Suppressor macrophage treated with lipopolysaccharide for 4 hours (primary cell): ENCODE measurements at regions not wholly inside any gene's neighbourhood (a gene's known extent, or its start where the extent isn't known, plus 50 kb on each side); places are given as distances from the start of the nearest gene placed in this dataset.
"Not testable (repeated sequence)": the region's sequence is repeated elsewhere in the genome, so short reads cannot be mapped to it uniquely, and the experiment has no call there.

Source experiments
- DNase-seq: peaks from one replicate; pipeline ENCODE4 v3.0.0-alpha.2; 2020

DNA sequence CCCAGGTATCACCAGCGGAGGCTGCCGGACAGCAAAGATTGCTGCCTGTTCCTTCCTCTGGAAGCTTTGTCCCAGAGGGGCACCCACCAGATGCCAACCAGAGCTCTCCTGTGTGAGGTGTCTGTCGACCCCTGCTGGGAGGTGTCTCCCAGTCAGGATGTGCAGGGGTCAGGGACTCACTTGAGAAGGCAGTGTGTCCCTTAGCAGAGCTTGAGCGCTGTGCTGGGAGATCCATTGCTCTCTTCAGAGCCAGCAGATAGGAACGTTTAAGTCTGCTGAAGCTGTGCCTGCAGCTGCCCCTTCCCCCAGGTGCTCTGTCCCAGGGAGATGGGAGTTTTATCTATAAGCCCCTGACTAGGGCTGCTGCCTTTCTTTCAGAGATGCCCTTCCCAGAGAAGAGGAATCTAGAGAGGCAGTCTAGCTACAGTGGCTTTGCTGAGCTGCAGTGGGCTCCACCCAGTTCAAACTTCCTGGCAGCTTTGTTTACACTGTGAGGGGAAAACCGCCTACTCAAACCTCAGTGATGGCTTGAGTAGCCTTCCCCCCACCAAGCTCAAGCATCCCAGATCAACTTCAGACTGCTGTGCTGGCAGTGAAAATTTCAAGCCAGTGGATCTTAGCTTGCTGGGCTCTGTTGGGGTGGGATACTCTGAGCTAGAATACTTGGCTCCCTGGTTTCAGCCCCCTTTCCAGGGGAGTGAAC lies 253.7 kb downstream of the SPATA31A6 start:
- not testable (repeated sequence) for DNase-seq

- DNase-seq: not testable (repeated sequence)
These were observed 259.2 kb downstream of the SPATA31A6 start for GRCh38 chr9:42442680-42443079.

DNA sequence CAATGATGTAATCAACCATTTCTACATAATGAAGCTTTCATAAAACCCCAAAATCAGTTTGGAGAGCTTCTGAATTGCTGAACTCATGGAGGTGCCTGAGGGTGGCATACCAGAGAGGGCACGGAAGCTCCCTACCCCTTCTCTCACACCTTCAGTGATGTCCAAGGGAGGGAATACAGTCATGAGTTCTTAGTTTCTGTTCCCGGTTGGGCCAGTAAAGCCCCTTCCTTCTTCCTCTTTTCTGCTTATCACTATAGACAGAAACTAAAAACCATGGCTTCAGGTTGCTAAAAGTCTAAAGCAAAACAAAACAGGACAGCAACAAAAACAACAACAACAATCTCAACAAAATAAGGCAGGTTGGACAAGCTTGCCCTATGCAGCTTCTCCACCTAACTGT lies 260.0 kb downstream of the SPATA31A6 start:
- DNase-seq: not testable (repeated sequence)

- DNase-seq: not testable (repeated sequence)
These were observed 278.0 kb downstream of the SPATA31A6 start for GRCh38 chr9:42461436-42461835.

GRCh38 chr9:42461863-42462262 lies 278.4 kb downstream of the SPATA31A6 start:
- DNase-seq: not testable (repeated sequence)

GRCh38 chr9:42463981-42464380 lies 280.5 kb downstream of the SPATA31A6 start:
- DNase-seq: not testable (repeated sequence)

GRCh38 chr9:42470577-42470976 lies 287.1 kb downstream of the SPATA31A6 start:
- not testable (repeated sequence) for DNase-seq

DNA sequence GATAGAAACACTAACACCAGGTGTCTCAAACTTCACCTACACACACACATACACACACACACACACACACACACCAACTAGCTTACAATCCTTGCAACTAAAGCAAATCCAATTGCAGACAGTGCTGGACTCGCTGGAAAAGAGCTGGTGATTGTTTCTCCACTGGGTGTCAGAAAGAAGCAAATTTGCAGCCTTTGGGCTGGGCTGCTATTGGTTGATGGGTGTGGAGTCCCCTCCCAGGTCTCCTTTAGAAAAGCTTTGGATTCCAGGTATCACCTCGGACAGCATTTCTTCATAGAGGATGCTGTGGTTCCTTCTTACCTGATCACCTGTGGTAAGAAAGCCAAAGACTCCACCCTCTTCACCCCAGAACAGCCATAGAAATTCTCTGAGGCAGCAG lies 307.5 kb downstream of the SPATA31A6 start:
- DNase-seq: not testable (repeated sequence)

GRCh38 chr9:42502620-42503264 lies 319.3 kb downstream of the SPATA31A6 start:
- not testable (repeated sequence) for DNase-seq

DNA sequence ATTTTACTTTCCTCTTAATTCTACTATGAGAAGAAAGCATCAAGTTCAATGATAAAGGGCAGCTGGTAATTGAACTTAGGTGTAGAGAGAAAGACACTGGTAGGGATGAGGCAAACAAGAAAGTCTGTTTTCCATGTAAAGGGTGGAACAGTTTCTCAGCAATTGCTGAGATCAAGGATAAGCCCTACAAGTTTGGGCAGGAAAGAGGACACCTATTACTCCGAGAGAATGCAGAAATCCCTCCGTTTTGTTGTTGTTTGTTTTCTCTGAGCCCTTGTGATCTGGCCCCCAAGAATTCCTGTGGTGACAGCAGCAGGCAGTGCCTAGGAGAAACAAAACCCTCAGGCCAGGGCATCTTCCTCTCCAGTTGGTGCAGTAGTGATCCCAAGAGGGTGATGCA lies 324.7 kb downstream of the SPATA31A6 start:
- DNase-seq: not testable (repeated sequence)

DNA sequence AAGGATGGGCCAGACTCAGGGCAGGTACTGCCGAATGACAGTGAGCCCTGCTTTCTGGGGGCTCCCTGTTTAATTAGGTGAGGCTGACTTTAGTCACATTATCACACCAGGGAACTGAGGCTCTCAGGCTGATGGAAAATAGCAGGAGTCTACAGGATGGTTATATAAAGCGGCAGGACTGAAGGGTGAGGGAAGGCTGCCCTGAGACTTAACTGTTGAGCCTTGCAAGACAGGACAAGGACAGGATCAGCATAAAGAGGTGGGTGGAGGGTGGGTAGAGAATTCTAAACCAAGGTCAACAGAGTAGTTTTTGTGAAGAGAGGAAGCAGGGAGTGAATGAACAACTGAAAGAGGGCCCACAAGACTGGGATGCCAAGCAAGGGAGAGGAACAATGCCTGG lies 330.1 kb downstream of the SPATA31A6 start:
- DNase-seq: not testable (repeated sequence)

GRCh38 chr9:42534325-42534983 lies 351.0 kb downstream of the SPATA31A6 start:
- not testable (repeated sequence) for DNase-seq

- not testable (repeated sequence) for DNase-seq
These were observed 351.5 kb downstream of the SPATA31A6 start for GRCh38 chr9:42534984-42535325.

GRCh38 chr9:42550789-42551357 lies 367.4 kb downstream of the SPATA31A6 start:
- DNase-seq: not testable (repeated sequence)

GRCh38 chr9:42568530-42568929 lies 385.1 kb downstream of the SPATA31A6 start:
- not testable (repeated sequence) for DNase-seq

GRCh38 chr9:42568942-42569556 lies 385.6 kb downstream of the SPATA31A6 start:
- not testable (repeated sequence) for DNase-seq

DNA sequence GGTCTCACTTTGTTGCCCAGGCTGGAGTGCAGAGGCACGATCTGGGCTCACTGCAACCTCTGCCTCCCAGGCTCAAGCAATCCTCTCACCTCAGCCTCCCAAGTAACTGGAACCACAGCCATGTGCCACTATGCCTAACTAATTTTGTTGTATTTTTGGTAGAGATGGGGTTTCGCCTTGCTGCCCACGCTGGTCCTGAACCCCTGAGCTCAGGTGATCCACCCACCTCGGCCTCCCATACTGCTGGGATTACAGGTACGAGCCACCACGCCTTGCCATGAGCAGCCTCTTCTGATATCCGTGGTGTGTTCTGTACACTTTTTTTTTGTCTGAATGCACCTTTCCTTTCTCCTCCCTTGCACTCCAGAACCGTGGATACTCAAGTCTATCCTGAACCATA lies 394.4 kb downstream of the SPATA31A6 start:
- not testable (repeated sequence) for DNase-seq
